Loucy (cell line): ENCODE measurements at regions not wholly inside any gene's neighbourhood (a gene's known extent, or its start where the extent isn't known, plus 50 kb on each side); places are given as distances from the start of the nearest gene placed in this dataset.

Source experiments
- H2AFZ ChIP-seq: fragments of 200-600 bp; sonication (generic); 2 replicates; pipeline ENCODE4 v1.6.0; 2016; ENCODE audit warnings: antibody characterized with exemption, mild to moderate bottlenecking, low read length, moderate library complexity
- H3F3A ChIP-seq: fragments of 200-600 bp; 2 replicates; pipeline ENCODE4 v1.6.0; 2016; ENCODE audit warnings: antibody characterized with exemption, low read depth, mild to moderate bottlenecking
- H3K27me3 ChIP-seq: fragments of 200-600 bp; sonication (generic); 2 replicates; pipeline ENCODE4 v1.6.1; 2014; ENCODE audit warnings: low read length, mild to moderate bottlenecking; ENCODE audit not compliant: insufficient read depth, poor library complexity, severe bottlenecking
- H3K36me3 ChIP-seq: fragments of 200-600 bp; sonication (generic); 2 replicates; pipeline ENCODE4 v1.6.1; 2016; ENCODE audit warnings: low read length; ENCODE audit not compliant: insufficient read depth
- H3K4me1 ChIP-seq: fragments of 200-600 bp; sonication (generic); 2 replicates; pipeline ENCODE4 v1.5.1; 2014; ENCODE audit warnings: low read length, mild to moderate bottlenecking; ENCODE audit not compliant: insufficient read depth, poor library complexity, severe bottlenecking
- H3K4me2 ChIP-seq: fragments of 200-600 bp; sonication (generic); 2 replicates; pipeline ENCODE4 v1.6.0; 2014; ENCODE audit warnings: antibody characterized with exemption, low read length, low read depth, mild to moderate bottlenecking; ENCODE audit not compliant: poor library complexity, severe bottlenecking
- H3K4me3 ChIP-seq: fragments of 200-600 bp; sonication (generic); 2 replicates; pipeline ENCODE4 v1.5.1; 2014; ENCODE audit warnings: low read length, mild to moderate bottlenecking, mixed read lengths; ENCODE audit not compliant: poor library complexity, severe bottlenecking
- H3K79me2 ChIP-seq: fragments of 200-600 bp; sonication (generic); 2 replicates; pipeline ENCODE4 v1.6.1; 2014; ENCODE audit warnings: low read length; ENCODE audit not compliant: insufficient read depth
- H3K9ac ChIP-seq: fragments of 200-600 bp; sonication (generic); 2 replicates; pipeline ENCODE4 v1.6.0; 2014; ENCODE audit warnings: mild to moderate bottlenecking, low read depth, low read length, moderate library complexity; ENCODE audit not compliant: poor library complexity, severe bottlenecking
- H3K9me2 ChIP-seq: fragments of 200-600 bp; sonication (generic); replicated peaks from 2 replicates; pipeline ENCODE4 v1.6.1; 2016; ENCODE audit warnings: low read depth, low read length, mixed read lengths
- H3K9me3 ChIP-seq: fragments of 200-600 bp; sonication (generic); 2 replicates; pipeline ENCODE4 v1.6.1; 2014; ENCODE audit warnings: mild to moderate bottlenecking, antibody characterized with exemption, low read length, low read depth; ENCODE audit not compliant: insufficient read depth
- H4K20me1 ChIP-seq: fragments of 200-600 bp; sonication (generic); 2 replicates; pipeline ENCODE4 v1.6.0; 2014; ENCODE audit warnings: antibody characterized with exemption, low read length, mild to moderate bottlenecking; ENCODE audit not compliant: insufficient read depth, poor library complexity, severe bottlenecking
- EZH2phosphoT487 ChIP-seq: fragments of 200-600 bp; IDR thresholded peaks from 2 replicates; pipeline ENCODE4 v1.6.1; 2018; ENCODE audit warnings: antibody characterized with exemption, mild to moderate bottlenecking, moderate library complexity, borderline replicate concordance
- TF ChIP-seq, protein P1 (sequence below): fragments of 200-600 bp; sonication (generic); conservative IDR thresholded peaks from 2 replicates; pipeline ENCODE4 v1.5.1; 2014; ENCODE audit warnings: mild to moderate bottlenecking, antibody characterized with exemption, low read length

DNA sequence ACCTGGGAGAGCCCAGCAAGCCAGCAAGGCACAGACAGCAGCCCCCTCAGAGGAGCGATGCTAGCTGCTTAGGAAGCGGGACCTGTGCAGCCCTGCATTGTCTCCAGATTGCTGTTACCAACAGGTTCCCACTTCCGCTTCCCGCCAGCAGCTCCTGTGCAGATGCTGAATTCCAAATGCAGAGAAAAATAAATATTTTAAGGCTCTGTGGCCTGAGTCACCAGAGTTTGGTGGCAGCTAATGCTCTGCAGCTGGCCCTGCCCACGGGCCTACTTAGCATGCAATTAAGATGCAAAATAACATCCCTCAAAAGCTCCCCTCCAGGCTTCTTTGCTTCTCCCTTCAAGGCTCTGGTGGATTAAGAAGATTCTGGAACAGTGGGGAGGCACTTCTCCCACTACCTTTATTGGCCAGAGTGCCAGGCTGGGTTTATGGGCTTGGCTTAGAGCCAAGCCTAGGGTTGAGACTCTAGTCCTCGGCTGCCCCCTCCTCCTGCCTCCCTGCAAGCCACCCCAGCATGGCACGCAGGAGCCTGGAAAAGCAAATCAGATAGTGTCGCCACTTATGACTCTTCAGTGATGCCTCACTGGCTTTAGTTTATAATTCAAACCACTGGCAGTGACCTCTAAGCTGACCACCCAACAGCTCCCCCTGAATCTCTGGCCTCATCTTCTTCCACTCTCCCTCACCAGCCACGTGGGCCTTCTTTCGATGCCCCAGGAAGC, 207.1 kb upstream of the ZC3H12A start:
- Histone ChIP-seq H3K4me3 (no peak overlapping the region), H2AFZ (no peak overlapping the region), H3K36me3 (no peaks in the 10 kb centered on the region), H3K4me2 (no peak overlapping the region), H3K9ac (no peak overlapping the region), H3K4me1 (no peaks in the 10 kb centered on the region), H4K20me1 (no peaks in the 10 kb centered on the region), H3K27me3 (no peaks in the 10 kb centered on the region), H3K9me2 (no peaks in the 10 kb centered on the region), H3K79me2 (no peaks in the 10 kb centered on the region), H3K9me3 (no peaks in the 10 kb centered on the region), H3F3A (no peaks in the 10 kb centered on the region)
- no peak for TF ChIP-seq EZH2phosphoT487
- TF ChIP-seq, protein P1, sequence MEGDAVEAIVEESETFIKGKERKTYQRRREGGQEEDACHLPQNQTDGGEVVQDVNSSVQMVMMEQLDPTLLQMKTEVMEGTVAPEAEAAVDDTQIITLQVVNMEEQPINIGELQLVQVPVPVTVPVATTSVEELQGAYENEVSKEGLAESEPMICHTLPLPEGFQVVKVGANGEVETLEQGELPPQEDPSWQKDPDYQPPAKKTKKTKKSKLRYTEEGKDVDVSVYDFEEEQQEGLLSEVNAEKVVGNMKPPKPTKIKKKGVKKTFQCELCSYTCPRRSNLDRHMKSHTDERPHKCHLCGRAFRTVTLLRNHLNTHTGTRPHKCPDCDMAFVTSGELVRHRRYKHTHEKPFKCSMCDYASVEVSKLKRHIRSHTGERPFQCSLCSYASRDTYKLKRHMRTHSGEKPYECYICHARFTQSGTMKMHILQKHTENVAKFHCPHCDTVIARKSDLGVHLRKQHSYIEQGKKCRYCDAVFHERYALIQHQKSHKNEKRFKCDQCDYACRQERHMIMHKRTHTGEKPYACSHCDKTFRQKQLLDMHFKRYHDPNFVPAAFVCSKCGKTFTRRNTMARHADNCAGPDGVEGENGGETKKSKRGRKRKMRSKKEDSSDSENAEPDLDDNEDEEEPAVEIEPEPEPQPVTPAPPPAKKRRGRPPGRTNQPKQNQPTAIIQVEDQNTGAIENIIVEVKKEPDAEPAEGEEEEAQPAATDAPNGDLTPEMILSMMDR, result no peak

DNA sequence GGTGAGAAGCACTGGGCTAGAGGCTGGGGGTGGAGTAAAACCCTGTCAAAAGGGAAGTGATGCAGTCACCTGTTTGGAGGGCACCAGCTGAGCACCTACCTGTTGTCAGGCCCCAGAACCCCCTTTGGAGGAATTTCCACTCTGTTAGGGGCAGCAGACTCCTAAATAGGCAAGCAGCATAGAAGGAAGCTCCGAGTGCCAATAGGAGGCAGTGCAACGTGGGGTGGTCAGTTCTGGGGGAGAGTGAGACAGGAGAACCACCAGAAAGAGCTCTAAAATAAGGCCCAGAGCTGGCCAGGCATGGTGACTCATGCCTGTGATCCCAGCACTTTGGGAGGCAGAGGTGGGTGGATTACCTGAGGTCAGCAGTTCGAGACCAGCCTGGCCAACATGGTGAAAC, 203.7 kb upstream of the ZC3H12A start:
- H3K4me3 ChIP-seq, result no peak overlapping the region
- H3K4me1 ChIP-seq, result no peaks in the 10 kb centered on the region
- no peaks in the 10 kb centered on the region for H3F3A ChIP-seq
- no peaks in the 10 kb centered on the region for H3K79me2 ChIP-seq
- no peaks in the 10 kb centered on the region for H3K9me3 ChIP-seq
- TF ChIP-seq, protein P1, result no peak
- no peak for TF ChIP-seq EZH2phosphoT487
- no peak overlapping the region for H3K4me2 ChIP-seq
- no peaks in the 10 kb centered on the region for H3K27me3 ChIP-seq
- no peak overlapping the region for H3K9ac ChIP-seq
- H3K9me2 ChIP-seq, result no peaks in the 10 kb centered on the region
- no peak overlapping the region for H2AFZ ChIP-seq
- no peaks in the 10 kb centered on the region for H4K20me1 ChIP-seq
- H3K36me3 ChIP-seq, result no peaks in the 10 kb centered on the region

DNA sequence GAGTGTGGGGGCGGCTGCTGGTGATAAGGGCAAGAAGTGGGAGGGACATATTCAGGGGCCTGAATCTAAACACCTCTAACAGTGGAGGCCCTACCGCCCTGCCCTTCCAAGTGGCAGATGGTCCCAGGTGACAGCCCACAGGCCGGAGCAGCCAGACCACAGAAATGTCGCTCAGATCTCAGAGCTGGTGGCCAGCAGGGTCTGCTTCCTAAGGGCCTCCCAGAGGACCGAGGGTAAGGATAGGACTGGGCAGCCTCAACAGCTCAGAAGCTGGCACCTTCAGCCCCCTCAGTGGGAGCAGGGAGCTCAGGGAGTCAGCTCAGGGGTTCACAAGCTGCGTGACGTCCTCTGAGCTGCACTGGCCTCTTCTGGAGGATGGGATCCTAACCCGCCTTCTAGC, 201.8 kb upstream of the ZC3H12A start:
- Histone ChIP-seq H3K9me3 (no peaks in the 10 kb centered on the region), H4K20me1 (no peaks in the 10 kb centered on the region), H3F3A (no peaks in the 10 kb centered on the region), H3K79me2 (no peaks in the 10 kb centered on the region), H3K4me2 (no peak overlapping the region), H3K36me3 (no peaks in the 10 kb centered on the region), H3K27me3 (no peaks in the 10 kb centered on the region), H3K9me2 (no peaks in the 10 kb centered on the region), H3K9ac (no peak overlapping the region), H2AFZ (no peak overlapping the region), H3K4me1 (no peaks in the 10 kb centered on the region), H3K4me3 (no peak overlapping the region)
- TF ChIP-seq, protein P1, result no peak
- TF ChIP-seq EZH2phosphoT487, result no peak
